ENCODE measurements at regions not wholly inside any gene's neighbourhood (a gene's known extent, or its start where the extent isn't known, plus 50 kb on each side); places are given as distances from the start of the nearest gene placed in this dataset.

GRCh38 chr1:96465441-96465840, 256.1 kb upstream of the PTBP2 start:
- TF ChIP-seq CTCF (IDR thresholded peaks at IDR 0.05) = no peak
- TF ChIP-seq POLR2A (IDR thresholded peaks at IDR 0.05) = no peak
- no peak for TF ChIP-seq EP300 (IDR thresholded peaks at IDR 0.05)
- peak; percentile 66 for TF ChIP-seq POLR2AphosphoS5 (IDR thresholded peaks at IDR 0.05)
